Uterus (tissue), 3 donors: ENCODE measurements at regions not wholly inside any gene's neighbourhood (a gene's known extent, or its start where the extent isn't known, plus 50 kb on each side); places are given as distances from the start of the nearest gene placed in this dataset.

Experiments used
- DNase-seq, 2 donors: peaks; one replicate each; pipeline ENCODE4 v3.0.0-alpha.2; 2019 to 2020
- H3K27ac ChIP-seq, 2 donors: fragments of 200-600 bp; sonication (generic); 1 replicate in 1 of 2; 2 replicates in 1 of 2; pipeline ENCODE4 v1.5.1; 2016 to 2018
- H3K27me3 ChIP-seq, 2 donors: fragments of 200-600 bp; sonication (generic); one replicate each; pipeline ENCODE4 v1.5.1; 2018 to 2019; ENCODE audit warnings: control low read depth in 1 of 2
- H3K36me3 ChIP-seq, 2 donors: fragments of 200-600 bp; sonication (generic); one replicate each; pipeline ENCODE4 v1.5.1; 2019; ENCODE audit warnings: control low read depth in 1 of 2
- H3K4me1 ChIP-seq, 2 donors: fragments of 200-600 bp; sonication (generic); one replicate each; pipeline ENCODE4 v1.5.1; 2018 to 2019; ENCODE audit warnings: control low read depth in 1 of 2
- H3K4me3 ChIP-seq, 2 donors: fragments of 200-600 bp; sonication (generic); 1 replicate in 1 of 2; 2 replicates in 1 of 2; pipeline ENCODE4 v1.5.1; 2018 to 2019; ENCODE audit warnings: mild to moderate bottlenecking in 1 of 2
- H3K9me3 ChIP-seq, 2 donors: fragments of 200-600 bp; sonication (generic); one replicate each; pipeline ENCODE4 v1.5.1; 2019; ENCODE audit warnings: control low read depth in 1 of 2
- CTCF ChIP-seq, 4 experiments: fragments of 200-600 bp in 2 of 4; fragments of 450-650 bp in 2 of 4; sonication (generic) in 2 of 4; IDR thresholded peaks; one replicate each; pipeline ENCODE4 v1.5.1; 2016 to 2019; ENCODE audit warnings: antibody characterized with exemption in 4 of 4, mild to moderate bottlenecking in 2 of 4, moderate library complexity in 1 of 4
- POLR2A ChIP-seq, 2 donors: fragments of 450-650 bp; IDR thresholded peaks; one replicate each; pipeline ENCODE4 v1.6.1; 2016; ENCODE audit warnings: antibody characterized with exemption in 2 of 2, mild to moderate bottlenecking in 1 of 2, moderate library complexity in 1 of 2
- intact Hi-C: fragments of 100-400 bp; cut with DNase I; formaldehyde crosslinking; loops from one replicate; pipeline ENCODE4 v1.15.1; 2023; ENCODE audit warnings: low total_unique reads
- donor health status: DM: yes; HTN: yes; CAD: no.

- Histone ChIP-seq H3K27me3 (no peaks in the 10 kb centered on the region), H3K9me3 (no peaks in the 10 kb centered on the region), H3K27ac (no peak overlapping the region), H3K36me3 (no peaks in the 10 kb centered on the region), H3K4me1 (no peaks in the 10 kb centered on the region), H3K4me3 (no peak overlapping the region)
- DNase-seq: no peak
- no peak for TF ChIP-seq CTCF (IDR thresholded peaks at IDR 0.05)
- no peak for TF ChIP-seq POLR2A (IDR thresholded peaks at IDR 0.05)
- intact Hi-C loops: no loop called here
Measured at GRCh38 chr2:16076911-16077310, 136.6 kb downstream of the MYCN start.

- TF ChIP-seq POLR2A (IDR thresholded peaks at IDR 0.05): no peak
- no peak for TF ChIP-seq CTCF (IDR thresholded peaks at IDR 0.05)
- no peaks in the 10 kb centered on the region for H3K36me3 ChIP-seq
- no peak for DNase-seq
- H3K27me3 ChIP-seq: no peaks in the 10 kb centered on the region
- no peaks in the 10 kb centered on the region for H3K9me3 ChIP-seq
- H3K27ac ChIP-seq: no peak overlapping the region
- H3K4me1 ChIP-seq: no peaks in the 10 kb centered on the region
- H3K4me3 ChIP-seq: no peak overlapping the region
- intact Hi-C loops: no loop called here
Measured at GRCh38 chr2:16075045-16076012, 135.0 kb downstream of the MYCN start.

- Histone ChIP-seq H3K27me3 (no peaks in the 10 kb centered on the region), H3K9me3 (no peaks in the 10 kb centered on the region), H3K36me3 (no peaks in the 10 kb centered on the region), H3K4me3 (no peak overlapping the region), H3K27ac (no peak overlapping the region), H3K4me1 (no peaks in the 10 kb centered on the region)
- no peak for DNase-seq
- TF ChIP-seq POLR2A (IDR thresholded peaks at IDR 0.05): no peak
- no peak for TF ChIP-seq CTCF (IDR thresholded peaks at IDR 0.05)
- intact Hi-C loops: no loop called here
Measured at GRCh38 chr2:16073921-16074425, 133.6 kb downstream of the MYCN start.

- TF ChIP-seq CTCF (IDR thresholded peaks at IDR 0.05) (no peak), POLR2A (IDR thresholded peaks at IDR 0.05) (no peak)
- intact Hi-C loops: no loop called here
- Histone ChIP-seq H3K4me3 (no peak overlapping the region), H3K27me3 (no peaks in the 10 kb centered on the region), H3K27ac (no peak overlapping the region), H3K36me3 (no peaks in the 10 kb centered on the region), H3K9me3 (no peaks in the 10 kb centered on the region), H3K4me1 (no peaks in the 10 kb centered on the region)
- no peak for DNase-seq
Measured at GRCh38 chr2:16073471-16073870, 133.1 kb downstream of the MYCN start.

GRCh38 chr2:16072638-16073290 lies 132.4 kb downstream of the MYCN start:
- no peaks in the 10 kb centered on the region for H3K36me3 ChIP-seq
- DNase-seq: no peak
- no peaks in the 10 kb centered on the region for H3K4me1 ChIP-seq
- intact Hi-C loops: no loop called here
- no peaks in the 10 kb centered on the region for H3K9me3 ChIP-seq
- H3K27ac ChIP-seq: no peak overlapping the region
- TF ChIP-seq CTCF (IDR thresholded peaks at IDR 0.05) (no peak), POLR2A (IDR thresholded peaks at IDR 0.05) (no peak)
- H3K4me3 ChIP-seq: no peak overlapping the region
- no peaks in the 10 kb centered on the region for H3K27me3 ChIP-seq
